ENCODE measurements at regions not wholly inside any gene's neighbourhood (a gene's known extent, or its start where the extent isn't known, plus 50 kb on each side); places are given as distances from the start of the nearest gene placed in this dataset.

DNA sequence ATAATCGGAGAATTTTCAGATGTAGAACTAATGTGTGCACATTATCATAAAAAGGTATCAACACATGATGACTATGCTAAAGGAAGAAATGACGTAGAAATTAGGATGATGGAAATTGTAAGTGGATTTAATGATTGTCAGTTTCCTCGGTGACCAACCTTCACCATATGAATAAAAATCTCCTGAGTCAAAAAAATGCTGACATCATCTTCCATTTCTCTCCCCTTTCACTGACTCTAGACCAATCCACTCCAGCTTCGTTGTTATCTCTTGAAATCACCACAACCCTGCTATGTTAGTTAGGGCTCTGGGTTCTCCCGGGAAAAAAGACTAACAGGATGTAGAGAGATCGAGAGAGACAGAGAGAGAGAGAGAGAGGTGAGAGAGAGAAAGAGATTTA is 204.8 kb upstream of the KYNU start:
- no peaks in the 10 kb centered on the region for H3K9me3 Mint-ChIP-seq (ENCODE audit: unreplicated experiment)
- no peaks in the 10 kb centered on the region for H3K4me1 Mint-ChIP-seq (ENCODE audit: unreplicated experiment)
- H3K4me3 Mint-ChIP-seq (ENCODE audit: unreplicated experiment): no peak overlapping the region
- DNase-seq (ENCODE audit: low spot score): no peak
- TF ChIP-seq, protein P1, sequence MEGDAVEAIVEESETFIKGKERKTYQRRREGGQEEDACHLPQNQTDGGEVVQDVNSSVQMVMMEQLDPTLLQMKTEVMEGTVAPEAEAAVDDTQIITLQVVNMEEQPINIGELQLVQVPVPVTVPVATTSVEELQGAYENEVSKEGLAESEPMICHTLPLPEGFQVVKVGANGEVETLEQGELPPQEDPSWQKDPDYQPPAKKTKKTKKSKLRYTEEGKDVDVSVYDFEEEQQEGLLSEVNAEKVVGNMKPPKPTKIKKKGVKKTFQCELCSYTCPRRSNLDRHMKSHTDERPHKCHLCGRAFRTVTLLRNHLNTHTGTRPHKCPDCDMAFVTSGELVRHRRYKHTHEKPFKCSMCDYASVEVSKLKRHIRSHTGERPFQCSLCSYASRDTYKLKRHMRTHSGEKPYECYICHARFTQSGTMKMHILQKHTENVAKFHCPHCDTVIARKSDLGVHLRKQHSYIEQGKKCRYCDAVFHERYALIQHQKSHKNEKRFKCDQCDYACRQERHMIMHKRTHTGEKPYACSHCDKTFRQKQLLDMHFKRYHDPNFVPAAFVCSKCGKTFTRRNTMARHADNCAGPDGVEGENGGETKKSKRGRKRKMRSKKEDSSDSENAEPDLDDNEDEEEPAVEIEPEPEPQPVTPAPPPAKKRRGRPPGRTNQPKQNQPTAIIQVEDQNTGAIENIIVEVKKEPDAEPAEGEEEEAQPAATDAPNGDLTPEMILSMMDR (IDR thresholded peaks at IDR 0.05; ENCODE audit: unreplicated experiment): no peak
- no peaks in the 10 kb centered on the region for H3K36me3 Mint-ChIP-seq (ENCODE audit: low read depth, unreplicated experiment)
- H3K27me3 Mint-ChIP-seq (ENCODE audit: unreplicated experiment): no peaks in the 10 kb centered on the region
- H3K27ac Mint-ChIP-seq (ENCODE audit: unreplicated experiment): no peak overlapping the region

- Mint-ChIP-seq H3K27me3 (ENCODE audit: unreplicated experiment) (no peaks in the 10 kb centered on the region), H3K27ac (ENCODE audit: unreplicated experiment) (no peak overlapping the region), H3K9me3 (ENCODE audit: unreplicated experiment) (no peaks in the 10 kb centered on the region), H3K36me3 (ENCODE audit: low read depth, unreplicated experiment) (no peaks in the 10 kb centered on the region), H3K4me3 (ENCODE audit: unreplicated experiment) (no peak overlapping the region), H3K4me1 (ENCODE audit: unreplicated experiment) (no peaks in the 10 kb centered on the region)
- TF ChIP-seq, protein P1 (IDR thresholded peaks at IDR 0.05; ENCODE audit: unreplicated experiment): no peak
- DNase-seq (ENCODE audit: low spot score): no peak
Observed at GRCh38 chr2:142670362-142670761, 207.1 kb upstream of the KYNU start.

- DNase-seq (ENCODE audit: low spot score): no peak
- Mint-ChIP-seq H3K9me3 (ENCODE audit: unreplicated experiment) (no peaks in the 10 kb centered on the region), H3K36me3 (ENCODE audit: low read depth, unreplicated experiment) (no peaks in the 10 kb centered on the region), H3K4me3 (ENCODE audit: unreplicated experiment) (no peak overlapping the region), H3K27me3 (ENCODE audit: unreplicated experiment) (no peaks in the 10 kb centered on the region), H3K27ac (ENCODE audit: unreplicated experiment) (no peak overlapping the region), H3K4me1 (ENCODE audit: unreplicated experiment) (no peaks in the 10 kb centered on the region)
- TF ChIP-seq, protein P1 (IDR thresholded peaks at IDR 0.05; ENCODE audit: unreplicated experiment): no peak
Observed at GRCh38 chr2:142668420-142668819, 209.0 kb upstream of the KYNU start.

- Mint-ChIP-seq H3K27me3 (ENCODE audit: unreplicated experiment) (no peaks in the 10 kb centered on the region), H3K36me3 (ENCODE audit: low read depth, unreplicated experiment) (no peaks in the 10 kb centered on the region), H3K4me1 (ENCODE audit: unreplicated experiment) (no peaks in the 10 kb centered on the region), H3K4me3 (ENCODE audit: unreplicated experiment) (no peak overlapping the region), H3K9me3 (ENCODE audit: unreplicated experiment) (no peaks in the 10 kb centered on the region), H3K27ac (ENCODE audit: unreplicated experiment) (no peak overlapping the region)
- TF ChIP-seq, protein P1 (IDR thresholded peaks at IDR 0.05; ENCODE audit: unreplicated experiment): no peak
- DNase-seq (ENCODE audit: low spot score): no peak
Observed at GRCh38 chr2:142665241-142665640, 212.2 kb upstream of the KYNU start.

- Mint-ChIP-seq H3K9me3 (ENCODE audit: unreplicated experiment) (no peaks in the 10 kb centered on the region), H3K36me3 (ENCODE audit: low read depth, unreplicated experiment) (no peaks in the 10 kb centered on the region), H3K27me3 (ENCODE audit: unreplicated experiment) (no peaks in the 10 kb centered on the region), H3K4me3 (ENCODE audit: unreplicated experiment) (no peak overlapping the region), H3K27ac (ENCODE audit: unreplicated experiment) (no peak overlapping the region), H3K4me1 (ENCODE audit: unreplicated experiment) (no peaks in the 10 kb centered on the region)
- TF ChIP-seq, protein P1 (IDR thresholded peaks at IDR 0.05; ENCODE audit: unreplicated experiment): no peak
- no peak for DNase-seq (ENCODE audit: low spot score)
Observed at GRCh38 chr2:142650601-142651000, 226.9 kb upstream of the KYNU start.

Measured in endothelial cell (in vitro differentiated cells).